ENCODE measurements at regions not wholly inside any gene's neighbourhood (a gene's known extent, or its start where the extent isn't known, plus 50 kb on each side); places are given as distances from the start of the nearest gene placed in this dataset.

- no peak for TF ChIP-seq CTCF (conservative IDR thresholded peaks at IDR 0.05; ENCODE audit: low read depth, low read length)
- no peak for TF ChIP-seq EZH2 (IDR thresholded peaks at IDR 0.05; ENCODE audit: borderline replicate concordance, low read depth, low read length, poor library complexity, severe bottlenecking)
Observed at GRCh38 chr22:26735019-26735409, 77.6 kb downstream of the MIAT start.

All from A673 (cell line).